ENCODE measurements at regions not wholly inside any gene's neighbourhood (a gene's known extent, or its start where the extent isn't known, plus 50 kb on each side); places are given as distances from the start of the nearest gene placed in this dataset.

- WGBS (ENCODE audit: insufficient coverage, low coverage, low lambda C conversion rate, missing lambda C conversion rate): 20% methylated on average over 1 of the region's 1 CpG
- DNase-seq: no peak
- Histone ChIP-seq H3K4me3 (no peak overlapping the region), H3K27ac (no peak overlapping the region), H3K9me3 (no peaks in the 10 kb centered on the region), H3K27me3 (no peaks in the 10 kb centered on the region), H3K4me1 (no peaks in the 10 kb centered on the region), H3K36me3 (no peaks in the 10 kb centered on the region)
- ATAC-seq: no peak
- intact Hi-C loops (cut with DNase I): no loop called here
- TF ChIP-seq CTCF (IDR thresholded peaks at IDR 0.05) (no peak), POLR2A (IDR thresholded peaks at IDR 0.05) (no peak)
These were observed 110.5 kb upstream of the COL11A1 start for GRCh38 chr1:103218821-103219220.

- no peaks in the 10 kb centered on the region for H3K27me3 ChIP-seq
- no peaks in the 10 kb centered on the region for H3K4me1 ChIP-seq
- TF ChIP-seq CTCF (IDR thresholded peaks at IDR 0.05) (no peak), POLR2A (IDR thresholded peaks at IDR 0.05) (no peak)
- DNase-seq: no peak
- H3K36me3 ChIP-seq: no peaks in the 10 kb centered on the region
- ATAC-seq: no peak
- intact Hi-C loops (cut with DNase I): no loop called here
- no peaks in the 10 kb centered on the region for H3K9me3 ChIP-seq
- H3K4me3 ChIP-seq: no peak overlapping the region
- H3K27ac ChIP-seq: no peak overlapping the region
These were observed 110.0 kb upstream of the COL11A1 start for GRCh38 chr1:103218369-103218768.

DNA sequence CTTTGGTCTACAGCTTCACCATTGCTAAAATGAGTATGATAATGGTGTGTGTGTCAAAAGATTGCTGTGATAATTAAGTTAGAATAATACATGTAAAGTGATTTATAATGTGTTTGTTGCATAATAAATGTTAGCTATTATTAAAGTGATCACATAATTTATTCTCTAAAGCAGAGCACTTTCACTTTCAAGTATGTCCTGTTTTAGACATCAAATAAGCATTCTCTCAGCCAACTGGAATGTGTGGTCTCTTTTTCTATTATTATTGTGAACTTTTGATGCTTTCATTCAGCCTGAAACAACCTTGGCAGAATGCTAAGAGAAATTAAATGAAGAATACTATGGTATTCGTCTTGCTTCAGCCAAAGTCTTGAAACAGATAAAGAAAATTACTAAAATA lies 102.8 kb upstream of the COL11A1 start:
- Histone ChIP-seq H3K4me3 (no peak overlapping the region), H3K36me3 (no peaks in the 10 kb centered on the region), H3K27ac (no peak overlapping the region), H3K4me1 (no peaks in the 10 kb centered on the region), H3K9me3 (no peaks in the 10 kb centered on the region), H3K27me3 (no peaks in the 10 kb centered on the region)
- WGBS (ENCODE audit: insufficient coverage, low coverage, low lambda C conversion rate, missing lambda C conversion rate): 31% methylated on average over 1 of the region's 1 CpG
- DNase-seq: no peak
- intact Hi-C loops (cut with DNase I): no loop called here
- no peak for ATAC-seq
- TF ChIP-seq CTCF (IDR thresholded peaks at IDR 0.05) (no peak), POLR2A (IDR thresholded peaks at IDR 0.05) (no peak)

DNA sequence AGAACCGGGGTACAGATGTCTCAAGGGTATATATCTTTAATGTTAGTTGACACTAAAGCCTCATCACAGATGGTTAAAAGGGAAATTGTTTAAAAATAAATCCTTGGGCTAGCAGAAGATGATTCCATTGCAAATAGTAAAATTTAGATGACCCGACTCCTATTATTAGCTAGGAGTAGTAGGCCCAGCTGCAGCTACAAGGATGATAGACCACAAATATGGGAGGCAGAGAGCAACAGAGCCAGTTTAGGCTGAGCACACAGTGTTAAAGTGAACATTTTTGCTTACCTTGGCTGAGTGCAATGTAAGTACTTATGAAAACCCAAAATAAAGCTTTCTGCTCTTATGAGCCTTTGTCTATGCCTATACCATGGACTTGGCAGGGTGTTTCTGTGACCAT lies 100.5 kb upstream of the COL11A1 start:
- Histone ChIP-seq H3K4me3 (no peak overlapping the region), H3K27me3 (no peaks in the 10 kb centered on the region), H3K9me3 (no peaks in the 10 kb centered on the region), H3K36me3 (no peaks in the 10 kb centered on the region), H3K4me1 (no peaks in the 10 kb centered on the region), H3K27ac (no peak overlapping the region)
- no peak for TF ChIP-seq CTCF (IDR thresholded peaks at IDR 0.05)
- no peak for TF ChIP-seq POLR2A (IDR thresholded peaks at IDR 0.05)
- WGBS (ENCODE audit: insufficient coverage, low coverage, low lambda C conversion rate, missing lambda C conversion rate): 65% methylated on average over 2 of the region's 2 CpGs
- DNase-seq (no peak), ATAC-seq (no peak)
- intact Hi-C loops (cut with DNase I): no loop called here

DNA sequence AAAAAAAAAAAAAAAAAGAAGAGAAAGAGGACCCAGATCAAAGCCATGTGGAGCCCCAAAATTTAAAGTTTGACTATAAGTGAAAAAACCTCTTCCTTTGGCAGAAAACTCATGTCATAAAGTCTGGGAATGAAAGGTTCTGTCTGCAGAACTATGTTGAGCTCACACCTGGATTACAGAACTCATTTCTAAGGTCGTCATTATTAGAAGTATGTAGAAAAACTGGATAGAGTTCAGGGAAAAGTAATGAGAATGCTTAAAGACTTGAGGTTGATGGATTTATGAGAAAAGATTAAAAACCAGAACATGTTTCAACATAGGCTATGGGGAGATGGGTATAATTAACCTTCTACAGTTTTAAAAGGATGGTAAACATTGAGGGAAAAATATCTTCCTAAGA lies 90.7 kb upstream of the COL11A1 start:
- no peaks in the 10 kb centered on the region for H3K9me3 ChIP-seq
- no peaks in the 10 kb centered on the region for H3K4me1 ChIP-seq
- H3K4me3 ChIP-seq: no peak overlapping the region
- H3K27ac ChIP-seq: no peak overlapping the region
- DNase-seq (no peak), ATAC-seq (no peak)
- 31% methylated on average over 1 of the region's 1 CpG for WGBS (ENCODE audit: insufficient coverage, low coverage, low lambda C conversion rate, missing lambda C conversion rate)
- H3K36me3 ChIP-seq: no peaks in the 10 kb centered on the region
- no peak for TF ChIP-seq POLR2A (IDR thresholded peaks at IDR 0.05)
- TF ChIP-seq CTCF (IDR thresholded peaks at IDR 0.05): no peak
- intact Hi-C loops (cut with DNase I): no loop called here
- no peaks in the 10 kb centered on the region for H3K27me3 ChIP-seq

All from right lobe of liver (tissue), 6 donors.